ENCODE measurements at regions not wholly inside any gene's neighbourhood (a gene's known extent, or its start where the extent isn't known, plus 50 kb on each side); places are given as distances from the start of the nearest gene placed in this dataset.

DNA sequence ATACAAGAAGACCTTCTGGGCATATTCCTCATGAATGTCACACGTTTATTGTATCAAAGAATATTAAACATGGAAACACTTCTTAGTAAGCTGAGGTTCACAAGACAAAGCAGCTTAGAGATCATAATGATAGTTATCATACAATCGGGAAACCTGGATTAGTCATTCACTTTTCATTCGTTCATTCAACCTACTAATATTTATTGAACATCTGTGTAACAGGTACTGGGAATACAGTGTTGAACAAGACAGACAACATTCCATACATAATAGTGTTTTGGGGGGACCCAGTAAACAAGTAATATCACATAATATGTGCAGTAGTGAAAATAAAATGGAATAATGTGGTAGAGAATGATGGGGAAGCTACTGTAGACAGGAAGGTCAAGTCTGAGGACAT lies 100.6 kb upstream of the GRIP1 start:
- ChIA-PET CTCF (ENCODE audit: low intra/inter-chr PET ratio, low total read pairs) (no interaction called here), POLR2A (no interaction called here)
- Histone ChIP-seq H3K27ac (ENCODE audit: extremely low read length, insufficient read depth, low read length) (no peak overlapping the region), H3K4me1 (ENCODE audit: insufficient read depth, low read length) (no peaks in the 10 kb centered on the region), H3K36me3 (replicated peaks in 1 of 2; ENCODE audit: control insufficient read depth in 1 of 2, insufficient read depth in 2 of 2, low read length in 2 of 2) (no peaks in the 10 kb centered on the region), H3K4me2 (ENCODE audit: low read depth, low read length) (no peak overlapping the region), H3K4me3 (replicated peaks in 1 of 3; ENCODE audit: insufficient read depth in 1 of 3, low read depth in 2 of 3, low read length in 3 of 3) (no peak overlapping the region), H4K20me1 (ENCODE audit: insufficient read depth, low read length) (0 out of 2 replicates have a peak, but pooled peaks cover under 1% of the 10 kb centered on the region), H3K79me2 (ENCODE audit: insufficient read depth, low read length) (no peaks in the 10 kb centered on the region), H3K9me3 (ENCODE audit: low read length) (no peaks in the 10 kb centered on the region), H3K9ac (ENCODE audit: insufficient read depth, low read depth, low read length) (no peak overlapping the region), H2AFZ (ENCODE audit: low read length) (no peak overlapping the region), H3K27me3 (ENCODE audit: control insufficient read depth in 1 of 2, insufficient read depth in 2 of 2, low read length in 2 of 2) (no peaks in the 10 kb centered on the region)
- ATAC-seq (no peak), DNase-seq (ENCODE audit: low spot score) (no peak), FAIRE-seq (no peak)
- in situ Hi-C loops (cut with HindIII; ENCODE audit: extremely low pct_ligation_motif_present, low pct_unique_long_range_greater_than_20kb), result no loop called here
- 1% methylated on average over 3 of the region's 3 CpGs for WGBS (ENCODE audit: low lambda C conversion rate)
- intact Hi-C loops (cut with micrococcal nuclease; ENCODE audit: unreplicated experiment), result no loop called here
- no TSS peak for BruUV-seq (replicated peaks)
- no peak for TF ChIP-seq ZNF232 (CRISPR knock-in tag; IDR thresholded peaks at IDR 0.05; ENCODE audit: borderline replicate concordance)
- TF ChIP-seq, protein P1, sequence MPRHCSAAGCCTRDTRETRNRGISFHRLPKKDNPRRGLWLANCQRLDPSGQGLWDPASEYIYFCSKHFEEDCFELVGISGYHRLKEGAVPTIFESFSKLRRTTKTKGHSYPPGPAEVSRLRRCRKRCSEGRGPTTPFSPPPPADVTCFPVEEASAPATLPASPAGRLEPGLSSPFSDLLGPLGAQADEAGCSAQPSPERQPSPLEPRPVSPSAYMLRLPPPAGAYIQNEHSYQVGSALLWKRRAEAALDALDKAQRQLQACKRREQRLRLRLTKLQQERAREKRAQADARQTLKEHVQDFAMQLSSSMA (CRISPR knock-in tag; IDR thresholded peaks at IDR 0.05), result no peak
- TF ChIP-seq ZNF777 (CRISPR knock-in tag; IDR thresholded peaks at IDR 0.05), result no peak
- TF ChIP-seq ZNF549 (CRISPR knock-in tag; IDR thresholded peaks at IDR 0.05), result no peak
- no peak for TF ChIP-seq ZBTB3 (CRISPR knock-in tag; IDR thresholded peaks at IDR 0.05; ENCODE audit: borderline replicate concordance, low read depth)
- no peak for TF ChIP-seq HNF4G (IDR thresholded peaks at IDR 0.05; ENCODE audit: borderline replicate concordance, low read depth, low read length)
- no peak for TF ChIP-seq HNF4G (CRISPR knock-in tag; IDR thresholded peaks at IDR 0.05; ENCODE audit: borderline replicate concordance, low read depth)
- TF ChIP-seq ATF7-NPFF (CRISPR knock-in tag; IDR thresholded peaks at IDR 0.05; ENCODE audit: low read depth), result no peak
- TF ChIP-seq REL (CRISPR knock-in tag; conservative IDR thresholded peaks at IDR 0.05), result no peak
- TF ChIP-seq KLF16 (CRISPR knock-in tag; IDR thresholded peaks at IDR 0.05), result no peak
- no peak for TF ChIP-seq ZNF878 (CRISPR knock-in tag; IDR thresholded peaks at IDR 0.05)
- TF ChIP-seq, protein P2, sequence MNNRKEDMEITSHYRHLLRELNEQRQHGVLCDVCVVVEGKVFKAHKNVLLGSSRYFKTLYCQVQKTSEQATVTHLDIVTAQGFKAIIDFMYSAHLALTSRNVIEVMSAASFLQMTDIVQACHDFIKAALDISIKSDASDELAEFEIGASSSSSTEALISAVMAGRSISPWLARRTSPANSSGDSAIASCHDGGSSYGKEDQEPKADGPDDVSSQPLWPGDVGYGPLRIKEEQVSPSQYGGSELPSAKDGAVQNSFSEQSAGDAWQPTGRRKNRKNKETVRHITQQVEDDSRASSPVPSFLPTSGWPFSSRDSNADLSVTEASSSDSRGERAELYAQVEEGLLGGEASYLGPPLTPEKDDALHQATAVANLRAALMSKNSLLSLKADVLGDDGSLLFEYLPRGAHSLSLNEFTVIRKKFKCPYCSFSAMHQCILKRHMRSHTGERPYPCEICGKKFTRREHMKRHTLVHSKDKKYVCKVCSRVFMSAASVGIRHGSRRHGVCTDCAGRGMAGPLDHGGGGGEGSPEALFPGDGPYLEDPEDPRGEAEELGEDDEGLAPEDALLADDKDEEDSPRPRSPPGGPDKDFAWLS (CRISPR knock-in tag; IDR thresholded peaks at IDR 0.05; ENCODE audit: borderline replicate concordance), result no peak
- no peak for TF ChIP-seq SIN3A (IDR thresholded peaks at IDR 0.05; ENCODE audit: borderline replicate concordance, low read depth, low read length)
- TF ChIP-seq, protein P3, sequence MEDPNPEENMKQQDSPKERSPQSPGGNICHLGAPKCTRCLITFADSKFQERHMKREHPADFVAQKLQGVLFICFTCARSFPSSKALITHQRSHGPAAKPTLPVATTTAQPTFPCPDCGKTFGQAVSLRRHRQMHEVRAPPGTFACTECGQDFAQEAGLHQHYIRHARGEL (CRISPR knock-in tag; IDR thresholded peaks at IDR 0.05), result no peak
- no peak for TF ChIP-seq JUN (CRISPR knock-in tag; IDR thresholded peaks at IDR 0.05)
- no peak for TF ChIP-seq ZNF337 (CRISPR knock-in tag; IDR thresholded peaks at IDR 0.05; ENCODE audit: borderline replicate concordance, low read depth)
- TF ChIP-seq, protein P4, sequence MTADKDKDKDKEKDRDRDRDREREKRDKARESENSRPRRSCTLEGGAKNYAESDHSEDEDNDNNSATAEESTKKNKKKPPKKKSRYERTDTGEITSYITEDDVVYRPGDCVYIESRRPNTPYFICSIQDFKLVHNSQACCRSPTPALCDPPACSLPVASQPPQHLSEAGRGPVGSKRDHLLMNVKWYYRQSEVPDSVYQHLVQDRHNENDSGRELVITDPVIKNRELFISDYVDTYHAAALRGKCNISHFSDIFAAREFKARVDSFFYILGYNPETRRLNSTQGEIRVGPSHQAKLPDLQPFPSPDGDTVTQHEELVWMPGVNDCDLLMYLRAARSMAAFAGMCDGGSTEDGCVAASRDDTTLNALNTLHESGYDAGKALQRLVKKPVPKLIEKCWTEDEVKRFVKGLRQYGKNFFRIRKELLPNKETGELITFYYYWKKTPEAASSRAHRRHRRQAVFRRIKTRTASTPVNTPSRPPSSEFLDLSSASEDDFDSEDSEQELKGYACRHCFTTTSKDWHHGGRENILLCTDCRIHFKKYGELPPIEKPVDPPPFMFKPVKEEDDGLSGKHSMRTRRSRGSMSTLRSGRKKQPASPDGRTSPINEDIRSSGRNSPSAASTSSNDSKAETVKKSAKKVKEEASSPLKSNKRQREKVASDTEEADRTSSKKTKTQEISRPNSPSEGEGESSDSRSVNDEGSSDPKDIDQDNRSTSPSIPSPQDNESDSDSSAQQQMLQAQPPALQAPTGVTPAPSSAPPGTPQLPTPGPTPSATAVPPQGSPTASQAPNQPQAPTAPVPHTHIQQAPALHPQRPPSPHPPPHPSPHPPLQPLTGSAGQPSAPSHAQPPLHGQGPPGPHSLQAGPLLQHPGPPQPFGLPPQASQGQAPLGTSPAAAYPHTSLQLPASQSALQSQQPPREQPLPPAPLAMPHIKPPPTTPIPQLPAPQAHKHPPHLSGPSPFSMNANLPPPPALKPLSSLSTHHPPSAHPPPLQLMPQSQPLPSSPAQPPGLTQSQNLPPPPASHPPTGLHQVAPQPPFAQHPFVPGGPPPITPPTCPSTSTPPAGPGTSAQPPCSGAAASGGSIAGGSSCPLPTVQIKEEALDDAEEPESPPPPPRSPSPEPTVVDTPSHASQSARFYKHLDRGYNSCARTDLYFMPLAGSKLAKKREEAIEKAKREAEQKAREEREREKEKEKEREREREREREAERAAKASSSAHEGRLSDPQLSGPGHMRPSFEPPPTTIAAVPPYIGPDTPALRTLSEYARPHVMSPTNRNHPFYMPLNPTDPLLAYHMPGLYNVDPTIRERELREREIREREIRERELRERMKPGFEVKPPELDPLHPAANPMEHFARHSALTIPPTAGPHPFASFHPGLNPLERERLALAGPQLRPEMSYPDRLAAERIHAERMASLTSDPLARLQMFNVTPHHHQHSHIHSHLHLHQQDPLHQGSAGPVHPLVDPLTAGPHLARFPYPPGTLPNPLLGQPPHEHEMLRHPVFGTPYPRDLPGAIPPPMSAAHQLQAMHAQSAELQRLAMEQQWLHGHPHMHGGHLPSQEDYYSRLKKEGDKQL (CRISPR knock-in tag; IDR thresholded peaks at IDR 0.05; ENCODE audit: low read depth), result no peak
- TF ChIP-seq ZNF230 (CRISPR knock-in tag; IDR thresholded peaks at IDR 0.05), result no peak

Measured in HepG2 (cell line).